ENCODE measurements at regions not wholly inside any gene's neighbourhood (a gene's known extent, or its start where the extent isn't known, plus 50 kb on each side); places are given as distances from the start of the nearest gene placed in this dataset.

GRCh38 chr20:24779946-24780345, 169.1 kb upstream of the CST7 start:
- no peak overlapping the region for H2AFZ ChIP-seq (ENCODE audit: insufficient read depth, low read depth, low read length, poor library complexity, severe bottlenecking)
- H3K4me2 ChIP-seq (replicated peaks; ENCODE audit: extremely low read depth, low read length, poor library complexity, severe bottlenecking), result no peak overlapping the region
- H3K4me3 Mint-ChIP-seq, result no peak overlapping the region
- peaks cover 6% of the 10 kb centered on the region for H3K4me1 Mint-ChIP-seq
- WGBS (ENCODE audit: insufficient coverage), result 77% methylated on average over 4 of the region's 4 CpGs
- no peak overlapping the region for H3K9ac ChIP-seq (ENCODE audit: insufficient read depth, low read length, poor library complexity, severe bottlenecking)
- peaks cover 0 to 7% of the 10 kb centered on the region in 2 donors for H3K27me3 ChIP-seq (ENCODE audit: control insufficient read depth in 2 of 2, insufficient read depth in 2 of 2, low read length in 2 of 2)
- TF ChIP-seq CTCF (IDR thresholded peaks at IDR 0.05), result no peak
- H3K9me3 ChIP-seq (replicated peaks in 1 of 2; ENCODE audit: control insufficient read depth in 1 of 2, insufficient read depth in 1 of 2, low read length in 2 of 2), result peaks cover 0 to 3% of the 10 kb centered on the region in 2 donors
- no peaks in the 10 kb centered on the region for H3K36me3 Mint-ChIP-seq
- no peak overlapping the region for H3K27ac ChIP-seq (ENCODE audit: low read depth in 1 of 2, low read length in 2 of 2)
- no peaks in the 10 kb centered on the region for H3K4me1 ChIP-seq (ENCODE audit: control insufficient read depth in 1 of 2, insufficient read depth in 2 of 2, low read length in 2 of 2)
- no peaks in the 10 kb centered on the region for H3K79me2 ChIP-seq (ENCODE audit: insufficient read depth, low read length)
- H3K9me3 Mint-ChIP-seq, result peaks cover 4 to 11% (median 6%) of the 10 kb centered on the region in 7 donors
- no peak for DNase-seq
- intact Hi-C loops (cut with micrococcal nuclease), result no loop called here
- no peak overlapping the region for H3K27ac Mint-ChIP-seq
- peaks cover 8 to 17% (median 17%) of the 10 kb centered on the region in 3 donors for H3K27me3 Mint-ChIP-seq (ENCODE audit: low read depth in 3 of 3)
- H3K36me3 ChIP-seq (replicated peaks in 1 of 2; ENCODE audit: control insufficient read depth in 1 of 2, insufficient read depth in 2 of 2, low read length in 2 of 2), result no peaks in the 10 kb centered on the region
- no peak overlapping the region for H3K4me3 ChIP-seq (replicated peaks in 1 of 3; ENCODE audit: low read depth in 2 of 3, low read length in 3 of 3)
- H4K20me1 ChIP-seq (ENCODE audit: insufficient read depth, low read length), result no peaks in the 10 kb centered on the region

GRCh38 chr20:24780674-24781417, 168.2 kb upstream of the CST7 start:
- H3K4me2 ChIP-seq (replicated peaks; ENCODE audit: extremely low read depth, low read length, poor library complexity, severe bottlenecking), result no peak overlapping the region
- no peak for TF ChIP-seq CTCF (IDR thresholded peaks at IDR 0.05)
- no peak for DNase-seq
- H2AFZ ChIP-seq (ENCODE audit: insufficient read depth, low read depth, low read length, poor library complexity, severe bottlenecking), result no peak overlapping the region
- Mint-ChIP-seq H3K27ac (no peak overlapping the region), H3K4me1 (peaks cover 12% of the 10 kb centered on the region), H3K36me3 (no peaks in the 10 kb centered on the region), H3K4me3 (no peak overlapping the region), H3K9me3 (peaks cover 2 to 5% (median 4%) of the 10 kb centered on the region in 7 donors), H3K27me3 (ENCODE audit: low read depth in 3 of 3) (peaks cover 8 to 17% (median 17%) of the 10 kb centered on the region in 3 donors)
- intact Hi-C loops (cut with micrococcal nuclease), result no loop called here
- H3K9ac ChIP-seq (ENCODE audit: insufficient read depth, low read length, poor library complexity, severe bottlenecking), result no peak overlapping the region
- H4K20me1 ChIP-seq (ENCODE audit: insufficient read depth, low read length), result no peaks in the 10 kb centered on the region
- H3K4me3 ChIP-seq (replicated peaks in 1 of 3; ENCODE audit: low read depth in 2 of 3, low read length in 3 of 3), result no peak overlapping the region
- H3K36me3 ChIP-seq (replicated peaks in 1 of 2; ENCODE audit: control insufficient read depth in 1 of 2, insufficient read depth in 2 of 2, low read length in 2 of 2), result no peaks in the 10 kb centered on the region
- no peak overlapping the region for H3K27ac ChIP-seq (ENCODE audit: low read depth in 1 of 2, low read length in 2 of 2)
- no peaks in the 10 kb centered on the region for H3K4me1 ChIP-seq (ENCODE audit: control insufficient read depth in 1 of 2, insufficient read depth in 2 of 2, low read length in 2 of 2)
- no peaks in the 10 kb centered on the region for H3K79me2 ChIP-seq (ENCODE audit: insufficient read depth, low read length)
- 10% methylated on average over 4 of the region's 11 CpGs for WGBS (ENCODE audit: insufficient coverage)
- no peaks in the 10 kb centered on the region for H3K9me3 ChIP-seq (replicated peaks in 1 of 2; ENCODE audit: control insufficient read depth in 1 of 2, insufficient read depth in 1 of 2, low read length in 2 of 2)
- H3K27me3 ChIP-seq (ENCODE audit: control insufficient read depth in 2 of 2, insufficient read depth in 2 of 2, low read length in 2 of 2), result peaks cover 0 to 7% of the 10 kb centered on the region in 2 donors

All from CD14-positive monocyte (primary cell).